HFFc6 (cell line): ENCODE measurements at regions not wholly inside any gene's neighbourhood (a gene's known extent, or its start where the extent isn't known, plus 50 kb on each side); places are given as distances from the start of the nearest gene placed in this dataset.

Source experiments
- DNase-seq: peaks from one replicate; pipeline ENCODE4 v3.0.0-alpha.2; 2018
- H3K27ac Mint-ChIP-seq: 2 replicates; pipeline ENCODE4 v1.8.0; 2020; ENCODE audit warnings: mild to moderate bottlenecking, mixed read lengths
- H3K27me3 Mint-ChIP-seq: 2 replicates; pipeline ENCODE4 v1.8.0; 2021; ENCODE audit warnings: mild to moderate bottlenecking, moderate library complexity, mixed read lengths; ENCODE audit not compliant: insufficient read depth
- H3K36me3 Mint-ChIP-seq: 2 replicates; pipeline ENCODE4 v1.8.0; 2021; ENCODE audit warnings: low read depth, mixed read lengths
- H3K4me1 Mint-ChIP-seq: 2 replicates; pipeline ENCODE4 v1.8.0; 2020; ENCODE audit warnings: low read depth, mixed read lengths
- H3K4me3 Mint-ChIP-seq: 2 replicates; pipeline ENCODE4 v1.8.0; 2020; ENCODE audit warnings: mild to moderate bottlenecking, moderate library complexity, mixed read lengths
- H3K9me3 Mint-ChIP-seq: 2 replicates; pipeline ENCODE4 v1.8.0; 2020; ENCODE audit warnings: mild to moderate bottlenecking, mixed read lengths
- CTCF ChIP-seq: fragments of 200-600 bp; sonication (generic); IDR thresholded peaks from 2 replicates; pipeline ENCODE4 v1.5.0; 2021; ENCODE audit warnings: antibody characterized with exemption, mild to moderate bottlenecking

GRCh38 chr6:165770397-165771082 lies 107.5 kb upstream of the PDE10A start:
- no peak for DNase-seq
- H3K27me3 Mint-ChIP-seq: no peaks in the 10 kb centered on the region
- peaks cover 52% of the 10 kb centered on the region for H3K9me3 Mint-ChIP-seq
- no peaks in the 10 kb centered on the region for H3K4me1 Mint-ChIP-seq
- TF ChIP-seq CTCF: no peak
- H3K4me3 Mint-ChIP-seq: no peak overlapping the region
- H3K36me3 Mint-ChIP-seq: no peaks in the 10 kb centered on the region; the same call in 1 of the 2 replicates
- H3K27ac Mint-ChIP-seq: no peak overlapping the region

GRCh38 chr6:165769884-165770283 lies 106.8 kb upstream of the PDE10A start:
- TF ChIP-seq CTCF: no peak
- DNase-seq: no peak
- H3K9me3 Mint-ChIP-seq: peaks cover 52% of the 10 kb centered on the region
- no peak overlapping the region for H3K27ac Mint-ChIP-seq
- H3K4me1 Mint-ChIP-seq: no peaks in the 10 kb centered on the region
- H3K4me3 Mint-ChIP-seq: no peak overlapping the region
- H3K36me3 Mint-ChIP-seq: no peaks in the 10 kb centered on the region; the same call in 1 of the 2 replicates
- no peaks in the 10 kb centered on the region for H3K27me3 Mint-ChIP-seq

- Mint-ChIP-seq H3K36me3 (no peaks in the 10 kb centered on the region; the same call in 1 of the 2 replicates), H3K4me1 (no peaks in the 10 kb centered on the region), H3K4me3 (no peak overlapping the region), H3K27ac (no peak overlapping the region), H3K27me3 (no peaks in the 10 kb centered on the region), H3K9me3 (peaks cover 57% of the 10 kb centered on the region)
- TF ChIP-seq CTCF: no peak
- no peak for DNase-seq
Observed at GRCh38 chr6:165769401-165769800, 106.4 kb upstream of the PDE10A start.

- Mint-ChIP-seq H3K27me3 (no peaks in the 10 kb centered on the region), H3K9me3 (peaks cover 61% of the 10 kb centered on the region), H3K27ac (no peak overlapping the region), H3K36me3 (no peaks in the 10 kb centered on the region; the same call in 1 of the 2 replicates), H3K4me1 (no peaks in the 10 kb centered on the region), H3K4me3 (no peak overlapping the region)
- no peak for DNase-seq
- no peak for TF ChIP-seq CTCF
Observed at GRCh38 chr6:165768961-165769360, 105.9 kb upstream of the PDE10A start.

GRCh38 chr6:165767228-165767627 lies 104.2 kb upstream of the PDE10A start:
- DNase-seq: no peak
- Mint-ChIP-seq H3K4me1 (no peaks in the 10 kb centered on the region), H3K4me3 (no peak overlapping the region), H3K36me3 (no peaks in the 10 kb centered on the region), H3K27ac (no peak overlapping the region), H3K27me3 (no peaks in the 10 kb centered on the region; the same call in 1 of the 2 replicates), H3K9me3 (peaks cover 68% of the 10 kb centered on the region)
- TF ChIP-seq CTCF: no peak
